ENCODE measurements at regions not wholly inside any gene's neighbourhood (a gene's known extent, or its start where the extent isn't known, plus 50 kb on each side); places are given as distances from the start of the nearest gene placed in this dataset.

DNA sequence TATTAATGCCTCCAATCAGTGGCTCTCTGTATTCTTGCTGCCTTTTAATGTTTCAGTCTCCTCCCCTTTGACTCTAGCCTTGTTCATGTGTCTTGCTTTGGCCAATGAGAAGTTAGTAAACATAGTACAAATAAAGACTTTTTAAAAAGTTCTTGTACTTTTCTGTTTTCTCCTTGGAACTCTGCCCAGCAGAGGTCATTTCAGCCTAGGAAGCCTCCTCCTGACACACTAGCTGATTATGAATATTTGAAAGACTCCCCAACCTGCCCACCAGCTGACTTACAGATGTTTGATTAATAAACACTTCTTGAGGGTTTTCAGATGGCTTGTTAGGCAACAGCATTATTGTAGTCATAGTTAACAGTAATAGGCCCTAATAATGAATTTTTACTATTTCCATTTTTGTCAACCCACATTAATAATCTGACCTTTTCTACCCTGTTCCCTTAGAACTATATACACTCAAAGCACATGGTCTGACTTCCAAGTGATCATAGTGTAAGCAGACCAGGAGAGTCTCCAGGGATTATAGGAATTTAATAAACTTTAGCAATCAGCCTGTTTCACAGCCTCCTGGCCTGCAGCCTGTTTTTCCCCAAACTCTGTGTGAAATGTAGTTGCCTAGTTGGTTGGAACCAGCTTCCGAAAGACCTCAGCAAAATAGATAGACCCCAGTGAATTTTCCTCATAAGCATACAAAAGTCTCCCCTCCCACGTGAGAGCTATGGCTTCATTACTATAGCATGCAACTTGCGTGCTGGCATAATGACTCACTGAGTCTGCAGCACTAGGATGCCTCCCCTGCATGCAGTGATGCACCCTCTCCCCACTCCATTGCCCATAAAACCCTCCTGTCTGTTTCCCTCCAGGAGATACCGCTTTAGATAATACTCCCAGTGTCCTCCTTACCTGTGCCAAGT is 670.7 kb upstream of the ZNF804A start:
- H3K4me1 ChIP-seq (ENCODE audit: control insufficient read depth in 5 of 5, insufficient read depth in 5 of 5, low read length in 5 of 5), result peaks cover 0 to 20% (median 11%) of the 10 kb centered on the region in 5 donors
- H3K27ac ChIP-seq (ENCODE audit: low read depth, low read length), result no peak overlapping the region
- peak overlapping the region in 2 of 5 donors; percentile 25 to 26 for H3K4me3 ChIP-seq (ENCODE audit: low read depth in 1 of 5, low read length in 5 of 5)
- no peaks in the 10 kb centered on the region for H3K36me3 ChIP-seq (ENCODE audit: control insufficient read depth in 5 of 5, insufficient read depth in 5 of 5, low read length in 5 of 5)
- peaks cover 0 to 5% (median 0%) of the 10 kb centered on the region in 5 donors for H3K9me3 ChIP-seq (ENCODE audit: control insufficient read depth in 5 of 5, low read length in 5 of 5)
- no peaks in the 10 kb centered on the region for H3K27me3 ChIP-seq (ENCODE audit: control insufficient read depth in 5 of 5, insufficient read depth in 4 of 5, low read length in 5 of 5)
- H3K9ac ChIP-seq (ENCODE audit: low read length in 5 of 5), result no peak overlapping the region

DNA sequence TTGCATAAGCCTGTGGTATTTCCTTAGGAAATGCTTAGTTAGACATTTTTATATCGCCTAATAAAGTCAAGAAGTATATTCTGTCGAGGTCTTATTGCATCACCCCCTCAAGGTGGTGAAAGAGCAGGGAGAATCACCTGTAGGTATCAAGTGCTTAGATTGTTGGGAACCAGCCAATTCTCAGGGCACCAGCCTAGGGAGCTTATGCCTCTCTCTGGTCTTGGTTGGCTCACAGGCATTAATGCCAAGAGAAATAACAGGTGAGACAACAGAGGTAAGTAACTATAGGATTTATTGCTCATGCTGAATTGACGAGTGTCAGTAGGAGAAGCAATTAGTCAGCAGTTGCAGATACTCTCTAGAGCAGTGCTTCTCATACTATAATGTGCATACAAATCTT is 663.3 kb upstream of the ZNF804A start:
- Histone ChIP-seq H3K9me3 (ENCODE audit: control insufficient read depth in 5 of 5, low read length in 5 of 5) (peaks cover 0 to 16% (median 4%) of the 10 kb centered on the region in 5 donors), H3K9ac (ENCODE audit: low read length in 5 of 5) (no peak overlapping the region), H3K27ac (ENCODE audit: low read depth, low read length) (no peak overlapping the region), H3K4me3 (ENCODE audit: low read depth in 1 of 5, low read length in 5 of 5) (no peak overlapping the region), H3K36me3 (ENCODE audit: control insufficient read depth in 5 of 5, insufficient read depth in 5 of 5, low read length in 5 of 5) (no peaks in the 10 kb centered on the region), H3K4me1 (ENCODE audit: control insufficient read depth in 5 of 5, insufficient read depth in 5 of 5, low read length in 5 of 5) (no peaks in the 10 kb centered on the region), H3K27me3 (ENCODE audit: control insufficient read depth in 5 of 5, insufficient read depth in 4 of 5, low read length in 5 of 5) (no peaks in the 10 kb centered on the region)

DNA sequence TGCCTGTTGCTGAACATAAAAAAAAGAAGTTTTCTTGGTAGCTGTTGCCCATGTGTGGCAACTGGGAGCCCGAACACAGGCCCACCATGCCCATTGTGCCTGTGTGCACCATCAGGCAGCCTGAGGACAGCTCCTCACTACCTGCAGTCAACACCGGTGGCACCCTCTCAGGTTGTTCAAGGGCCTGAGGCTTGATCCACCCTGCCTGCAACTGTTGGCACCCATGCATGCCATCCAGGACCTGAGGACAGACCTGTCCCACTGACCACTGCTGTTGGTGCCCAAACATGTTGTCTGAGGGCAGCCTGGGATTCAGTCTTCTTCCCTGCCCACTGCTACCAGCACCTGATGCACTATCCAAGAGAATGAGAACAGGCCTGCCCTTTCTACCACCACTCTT is 661.1 kb upstream of the ZNF804A start:
- Histone ChIP-seq H3K9ac (ENCODE audit: low read length in 5 of 5) (no peak overlapping the region), H3K27ac (ENCODE audit: low read depth, low read length) (no peak overlapping the region), H3K4me1 (ENCODE audit: control insufficient read depth in 5 of 5, insufficient read depth in 5 of 5, low read length in 5 of 5) (no peaks in the 10 kb centered on the region), H3K9me3 (ENCODE audit: control insufficient read depth in 5 of 5, low read length in 5 of 5) (peaks cover 0 to 16% (median 4%) of the 10 kb centered on the region in 5 donors), H3K36me3 (ENCODE audit: control insufficient read depth in 5 of 5, insufficient read depth in 5 of 5, low read length in 5 of 5) (no peaks in the 10 kb centered on the region), H3K27me3 (ENCODE audit: control insufficient read depth in 5 of 5, insufficient read depth in 4 of 5, low read length in 5 of 5) (no peaks in the 10 kb centered on the region), H3K4me3 (ENCODE audit: low read depth in 1 of 5, low read length in 5 of 5) (no peak overlapping the region)

DNA sequence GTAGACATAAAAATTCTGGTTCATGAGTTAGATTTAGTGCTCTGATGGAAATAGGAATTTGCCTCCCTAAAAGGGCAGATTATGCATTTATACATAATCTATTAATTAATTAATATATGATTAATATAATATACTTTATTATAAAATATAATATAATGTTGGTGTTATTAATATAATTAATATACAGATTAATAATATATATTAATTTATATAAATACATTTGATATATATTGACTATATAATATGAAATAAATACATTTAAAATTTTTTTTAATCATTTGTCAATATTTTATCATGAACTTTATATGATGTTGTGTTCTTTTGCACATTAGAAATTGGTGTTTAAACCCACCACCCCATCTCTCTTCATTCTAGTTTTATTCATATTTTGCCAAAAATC is 652.1 kb upstream of the ZNF804A start:
- Histone ChIP-seq H3K9me3 (ENCODE audit: control insufficient read depth in 5 of 5, low read length in 5 of 5) (no peaks in the 10 kb centered on the region), H3K27me3 (ENCODE audit: control insufficient read depth in 5 of 5, insufficient read depth in 4 of 5, low read length in 5 of 5) (no peaks in the 10 kb centered on the region), H3K4me1 (ENCODE audit: control insufficient read depth in 5 of 5, insufficient read depth in 5 of 5, low read length in 5 of 5) (peaks cover 0 to 3% (median 0%) of the 10 kb centered on the region in 5 donors), H3K36me3 (ENCODE audit: control insufficient read depth in 5 of 5, insufficient read depth in 5 of 5, low read length in 5 of 5) (no peaks in the 10 kb centered on the region), H3K9ac (ENCODE audit: low read length in 5 of 5) (no peak overlapping the region), H3K4me3 (ENCODE audit: low read depth in 1 of 5, low read length in 5 of 5) (no peak overlapping the region), H3K27ac (ENCODE audit: low read depth, low read length) (no peak overlapping the region)

DNA sequence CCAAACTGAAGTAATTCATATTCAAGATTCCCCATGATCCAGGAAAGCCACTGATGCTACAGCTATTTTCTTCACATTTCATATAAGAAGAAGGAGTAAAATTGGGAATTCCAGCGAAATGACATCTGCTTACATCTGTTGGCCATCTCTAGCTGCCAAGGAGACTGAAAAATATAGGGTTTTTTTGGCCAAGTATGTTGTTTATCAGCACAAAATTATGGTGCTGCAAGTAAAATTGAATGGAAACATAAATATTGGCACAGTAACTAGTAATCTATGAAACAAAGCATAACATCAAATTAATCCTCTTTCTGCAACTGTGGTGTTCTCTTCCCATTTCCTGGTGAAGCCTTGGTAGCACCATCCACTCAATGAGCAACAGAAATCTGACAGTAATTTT is 649.5 kb upstream of the ZNF804A start:
- Histone ChIP-seq H3K4me1 (ENCODE audit: control insufficient read depth in 5 of 5, insufficient read depth in 5 of 5, low read length in 5 of 5) (peaks cover 0 to 3% (median 0%) of the 10 kb centered on the region in 5 donors), H3K27ac (ENCODE audit: low read depth, low read length) (no peak overlapping the region), H3K4me3 (ENCODE audit: low read depth in 1 of 5, low read length in 5 of 5) (no peak overlapping the region), H3K27me3 (ENCODE audit: control insufficient read depth in 5 of 5, insufficient read depth in 4 of 5, low read length in 5 of 5) (no peaks in the 10 kb centered on the region), H3K9me3 (ENCODE audit: control insufficient read depth in 5 of 5, low read length in 5 of 5) (no peaks in the 10 kb centered on the region), H3K9ac (ENCODE audit: low read length in 5 of 5) (no peak overlapping the region), H3K36me3 (ENCODE audit: control insufficient read depth in 5 of 5, insufficient read depth in 5 of 5, low read length in 5 of 5) (no peaks in the 10 kb centered on the region)

DNA sequence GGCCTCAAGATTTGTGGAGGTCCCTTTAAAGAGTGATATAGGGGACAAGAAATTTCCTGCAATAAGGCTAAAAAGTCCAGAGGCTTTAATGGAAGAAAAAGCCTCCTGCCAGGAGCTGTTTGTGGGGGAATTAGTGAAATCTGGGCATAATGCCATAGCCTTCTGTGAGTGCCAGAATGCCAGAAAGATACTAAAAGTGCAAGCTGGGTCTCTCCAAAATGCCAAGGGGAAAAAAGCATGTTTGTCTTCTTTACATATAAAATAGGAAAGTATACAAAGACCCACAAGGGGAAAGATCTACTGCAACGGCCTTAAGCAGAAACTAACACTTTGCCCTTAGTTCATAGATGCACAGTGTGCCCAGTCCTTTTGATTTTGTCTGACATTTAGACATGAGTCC is 647.7 kb upstream of the ZNF804A start:
- H3K9me3 ChIP-seq (ENCODE audit: control insufficient read depth in 5 of 5, low read length in 5 of 5), result no peaks in the 10 kb centered on the region
- no peaks in the 10 kb centered on the region for H3K36me3 ChIP-seq (ENCODE audit: control insufficient read depth in 5 of 5, insufficient read depth in 5 of 5, low read length in 5 of 5)
- no peak overlapping the region for H3K4me3 ChIP-seq (ENCODE audit: low read depth in 1 of 5, low read length in 5 of 5)
- no peak overlapping the region for H3K27ac ChIP-seq (ENCODE audit: low read depth, low read length)
- peaks cover 0 to 3% (median 0%) of the 10 kb centered on the region in 5 donors for H3K4me1 ChIP-seq (ENCODE audit: control insufficient read depth in 5 of 5, insufficient read depth in 5 of 5, low read length in 5 of 5)
- no peak overlapping the region for H3K9ac ChIP-seq (ENCODE audit: low read length in 5 of 5)
- H3K27me3 ChIP-seq (ENCODE audit: control insufficient read depth in 5 of 5, insufficient read depth in 4 of 5, low read length in 5 of 5), result no peaks in the 10 kb centered on the region

DNA sequence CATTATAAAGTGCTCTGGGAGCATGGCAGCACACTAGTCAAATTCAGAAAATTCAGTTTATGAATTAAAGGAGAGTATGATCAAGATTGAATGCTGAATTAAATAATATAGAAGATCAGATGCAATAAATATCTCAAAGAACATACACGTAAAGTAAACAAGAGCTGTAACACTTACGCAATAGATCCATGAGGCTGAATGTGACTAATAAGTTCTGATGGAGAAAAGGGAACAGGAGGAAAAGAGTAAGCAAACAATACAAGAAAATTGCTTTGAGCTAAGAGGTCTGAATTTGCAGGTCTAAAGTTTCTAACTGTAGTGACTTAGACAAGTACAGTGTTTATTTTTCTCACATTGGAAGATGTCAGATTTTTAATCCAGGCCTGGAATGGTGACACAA is 646.7 kb upstream of the ZNF804A start:
- no peaks in the 10 kb centered on the region for H3K27me3 ChIP-seq (ENCODE audit: control insufficient read depth in 5 of 5, insufficient read depth in 4 of 5, low read length in 5 of 5)

DNA sequence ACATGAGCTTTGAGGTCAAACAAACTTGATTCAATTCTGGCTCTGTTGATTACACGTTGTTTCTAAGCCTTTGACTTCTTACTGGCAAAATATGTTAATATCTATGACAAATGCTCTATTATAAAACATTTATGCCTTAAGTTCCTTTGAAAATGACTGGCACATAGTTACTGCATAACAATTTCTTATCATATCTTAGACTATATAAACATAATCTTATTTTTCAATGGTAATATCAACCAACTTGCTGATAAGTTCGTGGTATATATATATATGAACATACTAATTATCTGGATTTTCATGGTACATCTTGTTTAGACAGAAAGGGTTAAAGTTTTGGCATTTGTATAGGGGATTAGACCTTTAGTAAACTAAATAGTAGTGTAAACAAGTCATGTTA is 645.6 kb upstream of the ZNF804A start:
- H3K9me3 ChIP-seq (ENCODE audit: control insufficient read depth in 5 of 5, low read length in 5 of 5), result no peaks in the 10 kb centered on the region
- peaks cover 0 to 3% (median 0%) of the 10 kb centered on the region in 5 donors for H3K4me1 ChIP-seq (ENCODE audit: control insufficient read depth in 5 of 5, insufficient read depth in 5 of 5, low read length in 5 of 5)
- H3K27ac ChIP-seq (ENCODE audit: low read depth, low read length), result no peak overlapping the region
- no peak overlapping the region for H3K4me3 ChIP-seq (ENCODE audit: low read depth in 1 of 5, low read length in 5 of 5)
- no peaks in the 10 kb centered on the region for H3K36me3 ChIP-seq (ENCODE audit: control insufficient read depth in 5 of 5, insufficient read depth in 5 of 5, low read length in 5 of 5)
- no peak overlapping the region for H3K9ac ChIP-seq (ENCODE audit: low read length in 5 of 5)
- H3K27me3 ChIP-seq (ENCODE audit: control insufficient read depth in 5 of 5, insufficient read depth in 4 of 5, low read length in 5 of 5), result no peaks in the 10 kb centered on the region

More for the DNA sequence above, 646.7 kb upstream of the ZNF804A start:
- Histone ChIP-seq H3K27ac (ENCODE audit: low read depth, low read length) (no peak overlapping the region), H3K4me3 (ENCODE audit: low read depth in 1 of 5, low read length in 5 of 5) (no peak overlapping the region), H3K9ac (ENCODE audit: low read length in 5 of 5) (no peak overlapping the region), H3K9me3 (ENCODE audit: control insufficient read depth in 5 of 5, low read length in 5 of 5) (no peaks in the 10 kb centered on the region), H3K4me1 (ENCODE audit: control insufficient read depth in 5 of 5, insufficient read depth in 5 of 5, low read length in 5 of 5) (peaks cover 0 to 3% (median 0%) of the 10 kb centered on the region in 5 donors), H3K36me3 (ENCODE audit: control insufficient read depth in 5 of 5, insufficient read depth in 5 of 5, low read length in 5 of 5) (no peaks in the 10 kb centered on the region)

DNA sequence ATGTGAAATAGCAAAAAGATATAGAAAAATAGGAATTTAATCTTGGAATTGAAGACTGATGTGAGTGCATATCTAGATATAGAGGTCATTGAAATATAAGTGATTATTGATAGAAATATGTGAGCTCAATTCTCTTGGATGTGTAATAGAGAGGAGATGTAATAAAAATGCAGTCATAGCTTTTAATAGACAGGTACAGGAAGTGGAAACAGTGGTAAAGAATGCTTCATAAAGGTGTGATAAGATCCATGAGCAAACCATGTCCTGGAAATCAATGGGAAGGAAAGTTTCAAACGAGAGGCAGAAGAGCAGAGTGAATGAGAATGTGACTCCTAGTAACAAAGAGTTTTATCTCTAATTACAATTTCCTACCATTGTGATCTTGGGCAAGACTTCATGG is 634.7 kb upstream of the ZNF804A start:
- no peaks in the 10 kb centered on the region for H3K9me3 ChIP-seq (ENCODE audit: control insufficient read depth in 5 of 5, low read length in 5 of 5)
- H3K9ac ChIP-seq (ENCODE audit: low read length in 5 of 5), result no peak overlapping the region
- no peak overlapping the region for H3K4me3 ChIP-seq (ENCODE audit: low read depth in 1 of 5, low read length in 5 of 5)
- H3K27ac ChIP-seq (ENCODE audit: low read depth, low read length), result no peak overlapping the region
- H3K36me3 ChIP-seq (ENCODE audit: control insufficient read depth in 5 of 5, insufficient read depth in 5 of 5, low read length in 5 of 5), result no peaks in the 10 kb centered on the region
- H3K27me3 ChIP-seq (ENCODE audit: control insufficient read depth in 5 of 5, insufficient read depth in 4 of 5, low read length in 5 of 5), result no peaks in the 10 kb centered on the region
- peaks cover 0 to 8% (median 0%) of the 10 kb centered on the region in 5 donors for H3K4me1 ChIP-seq (ENCODE audit: control insufficient read depth in 5 of 5, insufficient read depth in 5 of 5, low read length in 5 of 5)

DNA sequence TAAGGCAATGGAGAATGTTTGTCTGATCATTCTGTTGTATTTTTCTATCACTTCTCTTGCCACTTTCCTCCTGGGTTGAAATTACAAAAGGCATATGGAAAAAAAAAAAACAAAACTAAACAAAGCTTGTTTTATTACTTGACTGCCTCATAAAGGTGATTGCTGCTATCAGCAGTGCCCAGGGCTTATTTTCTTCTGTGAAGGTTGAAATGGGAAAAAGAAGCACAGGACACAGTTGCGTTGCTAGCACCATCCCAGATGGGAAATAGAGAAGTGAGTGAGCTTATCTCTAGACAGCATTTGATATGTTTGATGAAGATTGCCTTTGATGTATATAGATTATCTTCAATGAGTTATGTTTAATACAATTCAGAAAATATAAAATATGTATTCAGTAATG is 633.8 kb upstream of the ZNF804A start:
- Histone ChIP-seq H3K9me3 (ENCODE audit: control insufficient read depth in 5 of 5, low read length in 5 of 5) (no peaks in the 10 kb centered on the region), H3K27ac (ENCODE audit: low read depth, low read length) (no peak overlapping the region), H3K9ac (ENCODE audit: low read length in 5 of 5) (no peak overlapping the region)

More for the DNA sequence above, 633.8 kb upstream of the ZNF804A start:
- peaks cover 0 to 8% (median 0%) of the 10 kb centered on the region in 5 donors for H3K4me1 ChIP-seq (ENCODE audit: control insufficient read depth in 5 of 5, insufficient read depth in 5 of 5, low read length in 5 of 5)
- H3K36me3 ChIP-seq (ENCODE audit: control insufficient read depth in 5 of 5, insufficient read depth in 5 of 5, low read length in 5 of 5), result no peaks in the 10 kb centered on the region
- no peak overlapping the region for H3K4me3 ChIP-seq (ENCODE audit: low read depth in 1 of 5, low read length in 5 of 5)
- no peaks in the 10 kb centered on the region for H3K27me3 ChIP-seq (ENCODE audit: control insufficient read depth in 5 of 5, insufficient read depth in 4 of 5, low read length in 5 of 5)
